GM18499 (cell line): ENCODE measurements at regions not wholly inside any gene's neighbourhood (a gene's known extent, or its start where the extent isn't known, plus 50 kb on each side); places are given as distances from the start of the nearest gene placed in this dataset.

Experiments
- ATAC-seq: cut with Tn5 transposase; IDR thresholded peaks from one replicate; pipeline ENCODE4 v1.9.1; 2021; ENCODE audit warnings: moderate number of reproducible peaks; ENCODE audit not compliant: insufficient read depth, unreplicated experiment

DNA sequence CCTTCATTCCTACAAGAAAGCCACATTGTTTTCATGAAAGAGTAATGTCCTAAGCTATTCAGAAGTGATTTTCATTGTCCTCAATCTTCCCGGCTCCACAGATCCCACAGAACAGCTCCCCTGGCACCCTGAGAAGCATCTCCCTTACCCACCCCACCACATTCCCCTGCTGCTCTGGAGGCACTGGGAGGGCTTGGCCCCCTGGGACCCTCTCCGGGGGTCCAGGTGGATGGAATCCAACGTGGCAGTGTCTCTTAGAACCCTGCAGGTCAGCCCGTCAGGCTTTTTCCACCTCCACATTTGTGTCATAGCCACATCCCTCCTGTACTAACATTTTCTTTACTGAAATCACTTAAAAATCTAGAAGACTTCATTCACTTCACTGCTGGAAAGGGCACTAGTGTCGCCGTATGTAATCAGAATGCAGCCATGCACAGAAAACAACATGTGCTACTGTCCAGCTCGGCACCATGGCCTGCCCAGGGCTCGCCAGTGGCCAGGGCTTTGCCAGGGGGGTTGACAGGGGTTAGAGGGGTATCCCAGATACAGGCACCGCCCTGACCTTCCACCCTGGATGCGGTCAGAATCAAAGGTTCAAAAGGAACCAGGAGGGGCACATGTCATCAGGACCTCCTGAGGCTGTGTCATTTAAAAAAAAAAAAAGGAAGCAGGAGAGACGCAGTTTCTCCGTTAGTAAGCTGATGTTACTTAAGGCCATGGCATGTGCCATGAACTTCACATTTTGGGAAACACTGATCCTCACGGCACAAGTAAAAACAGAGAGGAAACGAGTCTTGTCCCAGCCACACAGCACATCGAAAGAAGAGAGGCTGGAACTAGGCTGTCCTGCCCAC is 106.3 kb downstream of the LSM3 start:
- ATAC-seq = no peak

DNA sequence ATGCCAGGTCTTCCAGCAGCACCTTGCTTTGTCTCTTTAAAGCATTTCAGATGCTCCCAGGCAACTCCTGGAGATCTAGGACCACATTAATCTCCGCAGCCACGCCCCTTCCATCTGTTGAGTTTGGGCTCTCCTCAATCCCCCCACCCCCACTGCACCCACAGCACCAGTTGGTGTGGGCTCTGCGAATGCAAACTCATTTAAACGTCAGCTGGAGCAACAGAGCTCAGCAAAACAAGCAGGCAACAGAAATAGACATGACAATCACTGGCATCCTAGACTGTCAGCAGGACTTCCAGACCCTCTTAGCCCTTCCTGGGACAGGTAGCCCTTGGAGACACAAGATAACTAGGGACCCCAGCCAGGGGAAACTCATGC is 106.9 kb downstream of the LSM3 start:
- no peak for ATAC-seq

DNA sequence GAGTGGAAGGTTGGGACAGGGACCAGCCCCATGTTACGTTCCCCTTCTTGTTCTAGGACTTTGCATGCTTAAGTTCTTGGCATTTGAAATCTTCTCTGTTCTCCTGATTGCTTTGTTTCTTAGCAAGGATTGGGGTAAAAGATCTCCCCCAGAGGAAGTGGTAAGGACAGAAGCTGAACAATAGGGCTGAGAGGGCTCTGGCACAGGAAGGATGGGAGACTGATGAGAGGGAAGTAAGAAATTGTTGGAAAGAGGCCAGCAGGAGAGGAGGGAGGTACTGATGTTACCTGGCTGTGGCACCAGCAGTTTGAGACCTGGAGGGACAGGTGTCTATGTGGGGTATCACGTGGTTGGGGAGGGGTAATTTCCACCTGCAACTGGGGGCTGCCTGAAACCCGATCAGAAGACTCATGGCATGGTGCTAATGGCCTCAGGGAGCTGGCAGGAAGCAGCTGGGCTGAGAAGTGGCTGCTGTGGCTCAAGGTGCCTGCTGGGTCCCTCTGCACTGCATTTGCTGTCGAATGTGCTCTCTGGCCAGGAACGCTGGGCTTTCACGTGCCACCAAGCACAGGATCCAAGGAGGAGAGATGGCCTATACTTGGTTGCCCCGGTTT is 108.4 kb downstream of the LSM3 start:
- no peak for ATAC-seq

DNA sequence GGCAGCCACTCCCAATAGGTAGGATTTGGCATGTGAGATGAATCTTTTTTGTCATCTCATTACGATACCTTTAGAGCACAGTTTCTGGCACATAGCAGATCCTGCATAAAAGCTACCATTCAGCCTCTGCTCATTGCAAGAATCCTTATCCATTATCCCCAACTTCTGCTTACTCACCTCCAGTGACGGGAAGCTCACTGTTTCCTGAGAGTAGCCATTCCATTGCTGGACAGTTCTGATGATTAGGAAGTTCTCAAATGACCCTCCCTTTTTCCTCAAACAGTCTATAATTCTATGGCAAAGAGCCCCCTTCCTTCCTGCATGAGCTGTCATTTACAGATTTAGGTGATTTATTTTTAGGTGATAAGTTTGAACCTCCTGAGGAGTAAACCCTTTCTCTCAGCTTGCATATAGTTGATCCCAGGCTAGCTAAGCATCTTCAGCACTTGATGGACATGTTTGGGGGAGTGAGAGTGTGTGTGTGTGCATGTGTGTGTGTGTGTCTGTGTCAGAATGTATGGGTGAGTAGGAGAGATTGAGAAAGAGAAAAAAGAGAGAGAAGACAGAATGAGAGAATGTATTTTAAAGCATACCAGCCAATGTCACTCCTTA is 109.7 kb downstream of the LSM3 start:
- ATAC-seq = no peak

DNA sequence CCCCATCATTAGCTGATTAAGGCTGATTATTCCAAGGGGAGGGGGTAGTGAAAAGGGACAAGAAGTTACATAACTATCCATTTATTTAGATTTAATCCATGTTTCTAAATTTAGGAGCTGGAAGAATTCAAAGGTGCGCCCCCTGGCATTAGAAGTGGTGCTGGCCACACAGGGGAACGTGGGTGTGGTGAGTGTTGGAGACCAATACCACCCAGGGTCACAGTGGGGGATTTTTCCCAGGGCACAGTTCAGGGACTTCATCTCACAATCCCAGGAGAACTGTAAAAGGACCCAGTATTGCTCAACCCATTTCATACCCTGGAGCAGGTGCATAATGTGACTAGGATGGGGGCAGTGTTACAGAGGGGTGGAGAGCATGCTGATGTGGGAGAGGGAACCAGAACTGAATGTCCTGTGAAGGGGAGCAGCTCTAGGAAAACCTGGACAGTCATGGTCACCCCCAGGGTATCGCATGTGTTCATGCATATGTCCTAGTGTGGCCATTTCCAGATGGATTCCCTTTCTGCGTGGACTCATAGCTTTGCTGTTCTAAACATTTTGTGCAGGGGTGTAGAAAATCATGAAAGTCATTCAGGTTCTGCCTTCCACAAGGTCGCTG is 110.3 kb downstream of the LSM3 start:
- no peak for ATAC-seq

DNA sequence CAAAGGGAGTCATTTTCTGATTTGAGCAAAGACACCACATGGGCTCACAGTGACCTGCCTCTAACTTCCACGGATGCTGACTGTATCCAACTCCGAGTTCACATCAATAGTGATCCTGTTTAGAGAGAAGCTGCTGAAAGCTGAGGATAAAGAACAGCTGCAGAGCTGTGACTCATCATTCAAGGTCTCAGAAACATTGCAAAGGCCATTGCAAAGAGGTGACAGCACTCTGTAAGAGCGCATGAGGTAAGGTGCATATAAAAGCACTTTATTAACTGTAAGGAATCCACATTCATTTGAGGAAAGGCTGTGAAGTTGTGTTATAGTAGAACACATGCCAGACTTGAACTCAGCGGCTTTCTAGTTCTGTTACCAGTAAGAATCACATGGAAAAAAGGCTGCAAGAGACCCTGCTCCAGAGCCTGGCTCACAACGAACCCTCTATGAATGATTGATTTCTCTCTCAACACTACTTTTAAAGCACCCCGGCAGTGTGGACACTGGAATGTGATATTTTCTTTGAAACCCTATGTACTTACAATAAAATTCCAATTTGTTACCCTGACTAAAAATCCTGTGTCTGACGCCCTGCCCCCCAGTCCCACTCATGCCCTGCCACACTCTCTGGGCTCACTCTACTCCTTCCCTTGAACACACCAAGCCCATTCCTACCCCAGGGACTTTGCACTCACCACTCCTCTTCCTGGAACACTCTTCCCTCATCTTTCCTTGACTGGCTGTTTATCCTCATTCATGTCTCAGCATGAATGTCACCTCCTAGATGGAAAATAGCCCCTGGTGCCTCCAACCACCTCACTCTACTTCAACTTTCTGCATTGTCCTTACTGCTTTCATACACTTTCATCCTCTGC is 111.2 kb downstream of the LSM3 start:
- no peak for ATAC-seq

DNA sequence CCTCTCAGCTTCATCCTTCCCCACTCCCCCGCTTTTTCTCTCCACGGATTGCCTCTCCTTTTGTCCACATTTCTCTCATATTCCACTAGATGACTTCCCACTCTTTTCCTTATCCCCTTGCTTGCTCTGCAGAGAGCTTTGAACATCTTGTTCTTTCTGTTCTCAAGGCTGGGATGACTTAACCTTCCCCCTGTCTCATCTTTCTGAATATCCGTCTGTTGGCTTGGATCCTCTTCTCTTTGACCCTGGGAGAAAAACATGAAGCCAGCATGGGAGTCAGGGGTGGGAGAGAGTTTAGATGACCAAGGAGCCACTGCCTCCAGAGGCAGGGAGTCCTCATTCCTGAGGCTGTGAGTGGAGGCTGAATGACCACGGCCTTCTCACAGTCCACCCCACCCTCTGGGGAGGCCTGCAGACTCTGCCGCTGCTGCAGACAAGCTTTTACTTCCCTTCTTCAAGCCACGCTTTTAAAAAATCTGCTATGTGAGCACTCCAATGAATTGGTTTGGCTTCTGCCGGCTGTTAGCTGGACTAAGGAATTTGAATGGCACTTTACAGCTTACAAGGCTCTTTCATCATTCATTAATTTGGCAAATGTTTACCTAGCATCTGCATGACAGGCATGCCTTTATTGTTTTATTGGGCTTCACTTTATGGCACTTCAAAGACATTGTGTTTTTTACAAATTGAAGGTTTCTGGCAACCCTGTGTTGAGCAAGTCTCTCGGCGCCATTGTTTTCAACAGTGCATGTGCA is 111.6 kb upstream of the SLC6A6 start:
- no peak for ATAC-seq

DNA sequence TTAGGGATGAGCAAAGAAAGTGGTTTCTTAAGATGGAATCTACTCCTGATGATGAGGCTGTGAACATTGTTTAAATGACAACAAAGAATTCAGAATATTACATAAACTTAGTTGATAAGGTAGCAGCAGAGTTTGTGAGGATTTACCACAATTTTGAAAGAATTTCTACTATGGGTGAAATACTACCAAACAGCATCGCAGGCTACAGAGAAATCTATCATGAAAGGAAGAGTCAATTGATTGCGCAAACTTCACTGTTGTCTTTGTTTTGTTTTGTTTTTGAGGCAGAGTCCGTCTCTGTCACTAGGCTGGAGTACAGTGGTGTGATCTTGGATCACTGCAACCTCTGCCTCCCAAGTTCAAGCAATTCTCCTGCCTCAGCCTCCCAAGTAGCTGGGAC is 107.4 kb upstream of the SLC6A6 start:
- ATAC-seq = no peak

DNA sequence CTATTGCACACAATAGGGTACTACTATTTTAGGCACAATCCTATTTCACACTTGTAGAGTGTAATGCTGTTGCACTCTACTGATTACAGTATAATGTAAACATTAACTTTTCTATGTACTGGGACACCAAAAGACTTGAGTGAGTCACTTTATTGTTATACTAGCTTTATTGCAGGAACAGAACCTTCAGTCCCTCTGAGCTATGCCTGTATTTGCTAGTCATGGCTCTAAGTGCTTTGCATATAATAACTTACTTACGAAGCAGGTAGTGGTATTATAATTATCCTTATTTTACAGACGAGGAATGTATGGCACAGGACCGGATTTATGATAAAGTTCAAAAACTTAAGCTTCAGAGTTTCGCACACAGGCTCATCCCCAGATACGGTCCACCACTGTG is 106.6 kb upstream of the SLC6A6 start:
- no peak for ATAC-seq

DNA sequence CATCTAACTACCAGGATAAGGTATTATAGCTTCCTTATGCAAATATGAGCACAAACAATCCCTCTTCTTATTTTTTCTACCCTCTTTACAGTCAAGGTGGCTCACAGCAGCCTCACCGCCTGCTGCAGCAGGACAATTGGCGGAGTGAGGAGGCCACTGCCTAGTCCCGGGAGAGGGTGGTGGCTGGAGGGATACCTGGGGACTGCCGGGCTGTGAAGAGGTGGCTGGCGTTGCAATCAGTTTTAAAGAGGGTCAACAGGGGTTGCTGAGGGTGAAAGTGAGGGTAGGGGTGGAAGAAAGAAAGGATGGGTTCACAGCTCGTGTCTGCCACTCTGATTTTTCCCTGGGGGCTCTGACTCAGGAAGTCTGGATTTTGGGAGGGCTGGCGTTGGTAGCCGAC is 105.1 kb upstream of the SLC6A6 start:
- ATAC-seq = no peak

DNA sequence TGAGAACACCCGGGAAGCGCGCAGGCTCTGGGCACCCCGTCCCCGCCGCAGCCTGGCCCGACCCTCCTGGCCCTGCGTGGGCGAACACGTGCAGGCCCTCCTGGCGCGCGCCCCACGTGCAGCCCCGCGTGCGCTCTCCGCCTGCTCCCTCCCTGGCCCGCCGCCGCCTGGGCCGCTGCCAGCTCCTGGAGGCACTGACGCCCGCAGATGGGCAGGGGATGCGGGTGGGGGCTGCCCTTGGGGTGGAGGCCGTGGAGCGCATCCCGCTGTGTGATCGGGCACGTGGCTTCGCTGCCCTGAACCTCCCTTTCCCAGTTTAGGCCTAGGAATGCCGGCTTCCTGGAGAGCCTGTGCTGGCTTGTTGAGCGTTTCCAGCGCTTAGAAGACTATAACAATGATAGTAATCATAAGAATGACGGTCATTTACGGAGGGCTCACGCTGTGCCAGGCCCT is 104.6 kb upstream of the SLC6A6 start:
- no peak for ATAC-seq

DNA sequence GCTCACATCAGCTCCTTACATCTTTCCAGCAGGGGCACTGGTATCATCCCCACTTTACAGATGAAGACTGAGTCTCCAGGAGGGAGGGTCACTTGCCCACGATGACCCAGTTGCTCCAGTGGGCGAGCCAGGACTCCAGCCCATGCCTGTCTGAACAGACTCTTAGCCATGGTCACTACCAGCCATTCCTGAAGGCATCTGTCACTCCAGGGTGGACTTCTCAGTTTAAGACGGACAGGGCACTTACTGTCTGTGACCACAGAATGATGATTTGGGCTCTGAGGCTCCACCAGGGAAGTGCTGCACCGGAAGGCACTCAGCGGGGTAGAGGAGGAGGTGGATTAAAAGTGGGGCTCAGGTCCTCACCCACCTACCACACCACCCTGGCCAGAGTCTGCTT is 104.0 kb upstream of the SLC6A6 start:
- ATAC-seq = no peak

DNA sequence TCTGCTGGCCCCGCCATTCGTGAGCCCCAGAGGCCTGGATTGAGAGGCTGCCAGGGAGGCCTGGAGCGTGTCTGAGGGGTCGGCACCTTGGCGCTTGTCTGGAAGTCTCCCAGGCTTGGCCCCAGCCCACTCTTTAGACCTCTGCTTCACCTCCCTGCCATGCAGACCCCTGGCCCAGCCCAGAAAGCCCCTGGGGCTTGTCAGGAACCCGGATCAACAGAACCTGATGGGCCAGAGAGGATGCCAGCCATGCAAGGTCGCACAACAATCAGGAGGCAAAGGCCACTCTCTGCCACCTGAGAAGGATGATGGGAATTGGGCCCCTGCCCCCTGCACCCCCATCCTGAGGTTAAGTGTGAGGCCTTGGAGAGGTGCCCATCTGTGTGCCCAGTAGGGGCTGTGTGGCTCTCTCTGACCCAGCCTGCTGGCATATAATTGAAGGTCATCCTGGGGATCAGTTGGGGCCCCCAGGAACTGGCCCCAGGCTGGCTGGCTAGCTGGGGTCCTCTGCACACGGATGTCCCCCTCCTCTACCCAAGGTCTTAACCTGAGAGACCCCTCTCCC is 103.3 kb upstream of the SLC6A6 start:
- ATAC-seq = no peak

DNA sequence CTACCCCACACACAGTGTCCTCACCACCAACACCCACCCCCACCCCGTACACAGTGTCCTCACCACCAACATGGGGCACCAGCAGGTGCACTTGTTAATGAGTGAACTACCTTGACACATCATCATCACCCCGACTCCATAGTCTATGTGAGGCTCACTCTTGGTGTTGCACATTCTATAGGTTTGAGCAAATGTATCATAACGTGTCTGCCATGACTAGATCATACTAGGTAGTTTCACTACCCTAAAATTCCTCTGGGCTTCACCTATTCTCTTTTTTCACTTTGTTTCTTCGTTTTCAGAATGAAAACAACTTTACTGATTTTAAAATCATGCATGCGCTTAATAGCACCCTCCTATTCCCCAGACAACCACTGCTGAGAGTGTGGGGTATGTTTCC is 102.6 kb upstream of the SLC6A6 start:
- no peak for ATAC-seq

DNA sequence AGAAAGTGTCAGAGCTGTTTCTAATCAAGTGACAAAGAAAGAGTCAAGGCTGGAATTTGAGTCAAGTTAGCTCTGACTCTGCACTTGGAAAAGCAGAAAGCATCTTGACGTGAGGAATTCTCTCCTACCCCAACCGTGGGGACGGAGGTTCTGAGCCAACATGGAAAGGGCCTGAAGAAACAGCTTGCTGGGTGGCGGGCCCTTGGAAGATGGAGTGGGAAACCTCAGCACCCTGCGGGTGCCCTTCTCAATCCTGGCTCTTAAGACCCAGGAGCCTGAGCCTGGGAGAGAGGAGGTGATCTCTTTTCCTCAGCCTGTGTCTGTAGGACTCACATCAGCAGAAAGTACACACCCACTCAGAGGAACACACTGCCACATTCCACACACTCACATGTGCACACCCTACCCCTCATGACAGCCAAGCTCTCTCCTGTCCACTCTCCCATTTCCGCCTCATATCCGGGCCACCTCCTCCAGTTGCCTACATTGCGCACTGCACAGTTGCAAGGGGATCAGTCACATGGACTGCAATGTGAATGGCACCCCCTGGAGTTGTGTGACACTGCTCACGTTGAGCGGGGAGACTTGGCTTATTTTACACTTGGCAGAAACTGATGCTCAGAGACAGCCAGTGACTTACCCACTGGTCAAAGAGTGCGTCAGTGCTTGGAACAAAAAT is 101.5 kb upstream of the SLC6A6 start:
- no peak for ATAC-seq

DNA sequence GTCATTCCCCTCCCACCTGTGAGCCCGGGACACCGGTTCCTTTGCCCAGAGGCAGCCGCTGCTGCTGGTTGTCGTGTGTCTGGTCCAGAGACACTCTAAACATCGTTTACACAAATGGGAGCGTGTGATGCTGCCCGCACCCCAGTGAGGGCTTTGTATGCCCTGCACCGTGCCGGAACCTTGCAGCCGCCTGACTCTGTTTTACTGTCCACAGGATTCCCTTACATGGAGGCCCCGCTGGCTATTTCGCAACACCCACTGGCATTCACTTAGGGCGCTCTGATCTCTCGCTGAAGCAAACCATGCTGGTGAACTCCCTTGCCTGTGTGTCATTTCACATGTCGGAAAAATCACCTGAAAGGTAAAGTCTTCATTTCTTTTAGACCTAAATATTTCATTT is 100.8 kb upstream of the SLC6A6 start:
- ATAC-seq = no peak

DNA sequence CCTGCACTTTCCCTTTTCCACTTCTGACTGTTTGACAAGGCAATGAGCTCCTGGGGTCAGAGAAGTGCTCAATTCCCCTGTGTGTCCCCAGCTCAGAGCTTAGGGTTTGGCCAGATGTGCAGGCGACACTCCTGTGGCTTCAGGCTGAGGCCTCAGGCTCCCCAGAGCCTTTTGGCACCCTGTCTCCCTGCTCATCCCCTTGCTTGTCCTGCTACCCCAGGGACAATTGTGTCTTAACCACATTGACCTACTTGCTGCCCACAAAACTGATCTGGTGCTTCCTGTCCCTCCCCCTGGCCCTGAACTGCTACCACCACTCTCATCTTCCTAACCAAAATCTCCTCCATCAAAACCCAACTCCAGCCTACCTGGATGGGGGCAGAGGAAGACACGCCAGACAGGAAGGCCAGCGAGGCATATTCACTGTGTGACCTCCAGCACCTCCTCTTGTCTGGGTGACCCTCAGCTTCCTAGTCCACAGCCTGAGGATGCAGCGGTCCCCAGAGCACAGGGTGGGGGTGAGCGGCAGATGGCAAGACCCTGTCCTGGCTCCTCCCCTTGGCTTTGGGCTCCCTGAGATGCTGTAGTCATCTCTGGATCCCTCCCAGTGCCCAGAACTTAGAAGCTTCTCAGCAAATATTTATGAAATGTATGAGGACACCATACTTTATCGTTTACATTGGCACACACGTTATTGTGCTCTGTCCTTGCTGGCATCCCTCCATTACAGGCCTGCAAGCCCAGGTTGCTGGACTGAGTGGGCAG is 98.9 kb upstream of the SLC6A6 start:
- ATAC-seq = no peak
